ENCODE measurements at regions not wholly inside any gene's neighbourhood (a gene's known extent, or its start where the extent isn't known, plus 50 kb on each side); places are given as distances from the start of the nearest gene placed in this dataset.

DNA sequence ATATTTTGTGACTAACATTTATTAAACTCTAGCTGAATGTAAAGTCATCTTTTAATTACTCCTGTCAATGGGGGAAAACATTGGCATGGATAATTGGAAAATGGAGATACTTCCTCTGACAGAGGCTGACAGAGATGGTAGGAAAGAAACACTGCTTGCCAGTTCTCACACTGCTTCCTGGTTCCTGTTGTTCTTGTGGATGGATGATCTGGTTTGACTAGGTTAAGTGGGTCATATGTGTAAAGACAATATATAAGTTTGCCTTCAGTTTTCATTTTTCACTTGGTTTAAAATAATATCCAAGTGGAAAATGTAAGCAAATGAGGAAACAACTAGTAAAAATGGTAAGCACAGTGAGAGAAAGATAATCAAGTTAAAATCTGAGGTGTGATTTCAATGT lies 188.8 kb upstream of the CWC22 start:
- no peak overlapping the region for H3K4me2 ChIP-seq (ENCODE audit: low read depth, low read length)
- no peak overlapping the region for H3K4me3 ChIP-seq (ENCODE audit: low read length)
- no peak overlapping the region for H3K9ac ChIP-seq (ENCODE audit: low read length)
- H3K27me3 ChIP-seq (replicated peaks; ENCODE audit: insufficient read depth, low read length), result no peaks in the 10 kb centered on the region
- no peaks in the 10 kb centered on the region for H3K79me2 ChIP-seq (ENCODE audit: low read length)
- H3K4me1 ChIP-seq (ENCODE audit: low read length), result no peaks in the 10 kb centered on the region
- no peak for TF ChIP-seq EZH2phosphoT487 (IDR thresholded peaks at IDR 0.05; ENCODE audit: low read length)
- TF ChIP-seq, protein P1, sequence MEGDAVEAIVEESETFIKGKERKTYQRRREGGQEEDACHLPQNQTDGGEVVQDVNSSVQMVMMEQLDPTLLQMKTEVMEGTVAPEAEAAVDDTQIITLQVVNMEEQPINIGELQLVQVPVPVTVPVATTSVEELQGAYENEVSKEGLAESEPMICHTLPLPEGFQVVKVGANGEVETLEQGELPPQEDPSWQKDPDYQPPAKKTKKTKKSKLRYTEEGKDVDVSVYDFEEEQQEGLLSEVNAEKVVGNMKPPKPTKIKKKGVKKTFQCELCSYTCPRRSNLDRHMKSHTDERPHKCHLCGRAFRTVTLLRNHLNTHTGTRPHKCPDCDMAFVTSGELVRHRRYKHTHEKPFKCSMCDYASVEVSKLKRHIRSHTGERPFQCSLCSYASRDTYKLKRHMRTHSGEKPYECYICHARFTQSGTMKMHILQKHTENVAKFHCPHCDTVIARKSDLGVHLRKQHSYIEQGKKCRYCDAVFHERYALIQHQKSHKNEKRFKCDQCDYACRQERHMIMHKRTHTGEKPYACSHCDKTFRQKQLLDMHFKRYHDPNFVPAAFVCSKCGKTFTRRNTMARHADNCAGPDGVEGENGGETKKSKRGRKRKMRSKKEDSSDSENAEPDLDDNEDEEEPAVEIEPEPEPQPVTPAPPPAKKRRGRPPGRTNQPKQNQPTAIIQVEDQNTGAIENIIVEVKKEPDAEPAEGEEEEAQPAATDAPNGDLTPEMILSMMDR (IDR thresholded peaks at IDR 0.05; ENCODE audit: low read length), result no peak
- TF ChIP-seq EZH2 (optimal IDR thresholded peaks at IDR 0.05; ENCODE audit: low read depth, low read length), result no peak
- H3K9me3 ChIP-seq (replicated peaks; ENCODE audit: insufficient read depth, low read length), result no peaks in the 10 kb centered on the region
- H3K9me2 ChIP-seq (replicated peaks; ENCODE audit: insufficient read depth, low read length), result no peaks in the 10 kb centered on the region
- no peak overlapping the region for H3K27ac ChIP-seq (ENCODE audit: low read length)
- H3K36me3 ChIP-seq (replicated peaks; ENCODE audit: insufficient read depth, low read length), result no peaks in the 10 kb centered on the region
- H2AFZ ChIP-seq (ENCODE audit: low read length), result no peak overlapping the region
- no peaks in the 10 kb centered on the region for H4K20me1 ChIP-seq (ENCODE audit: insufficient read depth, low read length)
- no peak for DNase-seq
- no peaks in the 10 kb centered on the region for H3F3A ChIP-seq (ENCODE audit: insufficient read depth, low read length)

DNA sequence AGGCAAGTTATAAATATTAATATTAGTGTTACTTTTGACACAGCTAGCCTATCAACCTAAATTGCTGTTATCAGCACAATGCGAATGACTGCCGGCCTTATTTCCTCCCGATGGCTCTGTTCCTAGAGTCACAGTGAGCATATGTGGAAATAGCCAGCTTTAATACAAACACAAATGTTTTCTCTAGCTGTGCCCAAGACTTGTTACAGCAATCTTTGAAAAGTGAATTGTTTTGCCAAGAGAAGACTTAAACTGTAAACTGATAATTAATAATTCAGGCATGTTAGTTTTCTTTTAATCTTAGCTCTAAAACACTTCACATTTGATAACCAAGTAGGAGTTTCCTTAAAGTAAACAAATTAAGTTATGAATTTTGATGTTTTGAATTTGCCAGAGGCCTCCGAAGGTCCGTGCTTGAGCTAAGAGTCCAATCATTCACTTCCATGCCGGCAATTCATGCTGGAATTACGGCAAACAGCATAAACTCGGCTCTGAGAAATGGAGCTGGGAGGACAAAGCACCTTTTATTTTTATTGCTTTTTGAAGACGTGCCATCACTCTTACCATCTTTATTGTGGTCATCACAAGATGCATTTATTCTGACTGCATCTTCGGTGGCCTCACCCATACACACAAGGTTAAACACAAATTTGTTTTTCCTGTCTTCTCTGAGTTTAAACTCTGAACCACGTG lies 184.5 kb upstream of the CWC22 start:
- Histone ChIP-seq H2AFZ (ENCODE audit: low read length) (no peak overlapping the region), H3K36me3 (replicated peaks; ENCODE audit: insufficient read depth, low read length) (no peaks in the 10 kb centered on the region)

DNA sequence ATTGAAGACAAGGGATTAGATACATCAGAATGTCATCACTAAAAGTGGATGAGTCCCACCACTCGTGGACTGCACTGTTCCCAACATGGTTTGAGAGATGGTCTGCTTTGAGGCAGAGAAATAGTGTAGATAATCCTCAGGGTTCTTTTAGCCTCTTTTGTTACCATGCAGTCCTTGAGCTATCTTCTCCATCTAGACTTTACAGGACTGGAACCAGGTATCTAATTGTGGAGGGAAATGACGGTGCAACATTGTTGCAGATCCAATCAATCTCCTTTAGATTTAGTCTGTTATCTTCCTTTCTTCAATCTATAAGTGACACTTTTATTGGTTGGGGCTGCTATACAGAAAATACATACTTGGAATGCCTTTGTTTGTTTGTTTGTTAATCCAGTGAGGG lies 183.8 kb upstream of the CWC22 start:
- Histone ChIP-seq H3K27me3 (replicated peaks; ENCODE audit: insufficient read depth, low read length) (no peaks in the 10 kb centered on the region), H3K9me2 (replicated peaks; ENCODE audit: insufficient read depth, low read length) (no peaks in the 10 kb centered on the region), H3K79me2 (ENCODE audit: low read length) (no peaks in the 10 kb centered on the region), H3K9ac (ENCODE audit: low read length) (no peak overlapping the region), H3K36me3 (replicated peaks; ENCODE audit: insufficient read depth, low read length) (no peaks in the 10 kb centered on the region), H3K9me3 (replicated peaks; ENCODE audit: insufficient read depth, low read length) (no peaks in the 10 kb centered on the region), H3K4me2 (ENCODE audit: low read depth, low read length) (no peak overlapping the region), H4K20me1 (ENCODE audit: insufficient read depth, low read length) (no peaks in the 10 kb centered on the region), H3F3A (ENCODE audit: insufficient read depth, low read length) (no peaks in the 10 kb centered on the region), H2AFZ (ENCODE audit: low read length) (no peak overlapping the region), H3K4me3 (ENCODE audit: low read length) (no peak overlapping the region), H3K27ac (ENCODE audit: low read length) (no peak overlapping the region), H3K4me1 (ENCODE audit: low read length) (no peaks in the 10 kb centered on the region)
- no peak for DNase-seq
- TF ChIP-seq, protein P1 (IDR thresholded peaks at IDR 0.05; ENCODE audit: low read length), result no peak
- TF ChIP-seq EZH2 (optimal IDR thresholded peaks at IDR 0.05; ENCODE audit: low read depth, low read length) (no peak), EZH2phosphoT487 (IDR thresholded peaks at IDR 0.05; ENCODE audit: low read length) (no peak)

More for the DNA sequence above, 184.5 kb upstream of the CWC22 start:
- TF ChIP-seq EZH2 (optimal IDR thresholded peaks at IDR 0.05; ENCODE audit: low read depth, low read length) (no peak), EZH2phosphoT487 (IDR thresholded peaks at IDR 0.05; ENCODE audit: low read length) (no peak)
- TF ChIP-seq, protein P1 (IDR thresholded peaks at IDR 0.05; ENCODE audit: low read length), result no peak
- H3K27ac ChIP-seq (ENCODE audit: low read length), result no peak overlapping the region
- H3K79me2 ChIP-seq (ENCODE audit: low read length), result no peaks in the 10 kb centered on the region
- H3F3A ChIP-seq (ENCODE audit: insufficient read depth, low read length), result no peaks in the 10 kb centered on the region
- H3K9me3 ChIP-seq (replicated peaks; ENCODE audit: insufficient read depth, low read length), result no peaks in the 10 kb centered on the region
- DNase-seq, result no peak
- no peaks in the 10 kb centered on the region for H4K20me1 ChIP-seq (ENCODE audit: insufficient read depth, low read length)
- H3K4me2 ChIP-seq (ENCODE audit: low read depth, low read length), result no peak overlapping the region
- no peaks in the 10 kb centered on the region for H3K9me2 ChIP-seq (replicated peaks; ENCODE audit: insufficient read depth, low read length)
- H3K4me3 ChIP-seq (ENCODE audit: low read length), result no peak overlapping the region
- no peaks in the 10 kb centered on the region for H3K4me1 ChIP-seq (ENCODE audit: low read length)
- no peaks in the 10 kb centered on the region for H3K27me3 ChIP-seq (replicated peaks; ENCODE audit: insufficient read depth, low read length)
- H3K9ac ChIP-seq (ENCODE audit: low read length), result no peak overlapping the region
